Lower leg skin (tissue), 4 donors: ENCODE measurements at regions not wholly inside any gene's neighbourhood (a gene's known extent, or its start where the extent isn't known, plus 50 kb on each side); places are given as distances from the start of the nearest gene placed in this dataset.

ENCODE experiments used
- DNase-seq, 2 donors: peaks; one replicate each; pipeline ENCODE4 v3.0.0-alpha.2; 2019; ENCODE audit warnings: low spot score in 2 of 2
- H3K4me3 ChIP-seq: fragments of 200-600 bp; sonication (generic); 2 replicates; pipeline ENCODE4 v1.5.1; 2017; ENCODE audit warnings: mild to moderate bottlenecking, low read depth; ENCODE audit not compliant: poor library complexity, severe bottlenecking
- POLR2A ChIP-seq, 2 donors: fragments of 450-650 bp; IDR thresholded peaks; one replicate each; pipeline ENCODE4 v1.6.1; 2016 to 2017; ENCODE audit warnings: antibody characterized with exemption in 2 of 2, mild to moderate bottlenecking in 1 of 2, moderate library complexity in 1 of 2
- WGBS, 2 donors: methylation state at CpG; one replicate each; pipeline ENCODE4 v1.1.5; 2018; 5-methylcytosine and 5-hydroxymethylcytosine counted together
- intact Hi-C: fragments of 100-400 bp; cut with DNase I; formaldehyde crosslinking; loops from one replicate; pipeline ENCODE4 v1.15.0; 2023; ENCODE audit warnings: low total_unique reads
- TF ChIP-seq, protein P1 (sequence below), 3 donors: fragments of 450-650 bp; IDR thresholded peaks; one replicate each; pipeline ENCODE4 v1.5.1; 2016; ENCODE audit warnings: antibody characterized with exemption in 3 of 3, mild to moderate bottlenecking in 3 of 3, moderate library complexity in 2 of 3

DNA sequence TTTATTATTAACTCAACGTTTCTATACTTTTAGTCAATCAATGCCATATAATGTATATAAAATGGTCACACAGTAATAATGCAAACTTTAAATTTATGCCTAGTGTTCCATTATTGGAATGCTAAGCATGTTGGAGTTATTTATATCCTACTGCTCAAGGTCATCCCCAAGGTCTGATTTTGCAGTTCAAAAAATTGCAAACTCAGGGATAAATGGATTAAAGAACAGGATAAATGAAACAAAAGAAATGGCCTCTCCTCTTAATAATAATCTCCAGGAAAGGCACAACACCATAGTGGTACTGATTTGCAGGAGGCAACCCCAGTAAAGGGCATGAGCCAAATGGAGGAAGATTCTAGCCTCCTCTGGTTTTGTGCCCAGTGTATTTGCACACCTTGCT, 436.4 kb downstream of the EPHA4 start:
- no peak for DNase-seq
- intact Hi-C loops = no loop called here
- no peak overlapping the region for H3K4me3 ChIP-seq
- 62 to 74% methylated on average over 1 of the region's 1 CpG for WGBS, 2 donors
- TF ChIP-seq POLR2A (IDR thresholded peaks at IDR 0.05) = no peak

DNA sequence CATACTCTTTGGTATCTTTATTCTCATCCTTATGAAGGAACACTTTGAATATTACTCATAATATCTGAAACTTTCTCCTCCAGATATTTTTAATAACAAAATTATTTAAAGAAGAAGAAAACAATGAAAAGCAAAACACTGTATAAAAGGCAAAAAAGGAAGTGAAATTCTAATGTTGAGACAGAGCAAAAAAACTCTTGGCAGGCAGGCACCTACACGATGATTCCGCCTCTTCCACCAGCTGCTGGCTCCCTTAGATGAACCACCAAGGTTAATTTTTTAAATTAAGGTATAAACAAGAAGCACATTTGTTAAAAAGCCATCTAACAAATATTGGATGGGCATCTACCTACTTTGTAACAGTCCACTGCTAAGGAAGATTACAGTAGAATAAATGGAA, 434.7 kb downstream of the EPHA4 start:
- DNase-seq = no peak
- intact Hi-C loops = no loop called here
- TF ChIP-seq POLR2A (IDR thresholded peaks at IDR 0.05) = no peak
- TF ChIP-seq, protein P1, sequence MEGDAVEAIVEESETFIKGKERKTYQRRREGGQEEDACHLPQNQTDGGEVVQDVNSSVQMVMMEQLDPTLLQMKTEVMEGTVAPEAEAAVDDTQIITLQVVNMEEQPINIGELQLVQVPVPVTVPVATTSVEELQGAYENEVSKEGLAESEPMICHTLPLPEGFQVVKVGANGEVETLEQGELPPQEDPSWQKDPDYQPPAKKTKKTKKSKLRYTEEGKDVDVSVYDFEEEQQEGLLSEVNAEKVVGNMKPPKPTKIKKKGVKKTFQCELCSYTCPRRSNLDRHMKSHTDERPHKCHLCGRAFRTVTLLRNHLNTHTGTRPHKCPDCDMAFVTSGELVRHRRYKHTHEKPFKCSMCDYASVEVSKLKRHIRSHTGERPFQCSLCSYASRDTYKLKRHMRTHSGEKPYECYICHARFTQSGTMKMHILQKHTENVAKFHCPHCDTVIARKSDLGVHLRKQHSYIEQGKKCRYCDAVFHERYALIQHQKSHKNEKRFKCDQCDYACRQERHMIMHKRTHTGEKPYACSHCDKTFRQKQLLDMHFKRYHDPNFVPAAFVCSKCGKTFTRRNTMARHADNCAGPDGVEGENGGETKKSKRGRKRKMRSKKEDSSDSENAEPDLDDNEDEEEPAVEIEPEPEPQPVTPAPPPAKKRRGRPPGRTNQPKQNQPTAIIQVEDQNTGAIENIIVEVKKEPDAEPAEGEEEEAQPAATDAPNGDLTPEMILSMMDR (IDR thresholded peaks at IDR 0.05) = no peak
- WGBS, 2 donors = 86 to 87% methylated on average over 2 of the region's 2 CpGs
- H3K4me3 ChIP-seq = no peak overlapping the region

DNA sequence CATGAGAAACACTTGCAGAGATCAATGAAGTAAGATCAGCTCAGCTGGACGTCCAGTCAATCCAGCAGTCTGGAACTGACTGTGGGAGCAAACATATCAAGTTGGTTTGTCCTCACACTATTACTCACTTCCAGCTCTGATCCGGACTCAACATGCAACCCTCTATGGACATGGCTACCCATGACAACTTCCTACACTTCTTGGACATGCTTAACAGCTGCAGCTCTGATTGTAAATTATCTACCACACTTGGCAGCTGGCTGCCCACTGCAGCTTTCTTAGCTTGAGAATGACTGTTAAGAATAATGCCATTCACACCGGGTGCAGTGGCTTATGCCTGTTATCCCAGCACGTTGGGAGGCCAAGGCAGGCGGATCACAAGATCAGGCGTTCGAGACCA, 429.8 kb downstream of the EPHA4 start:
- intact Hi-C loops = no loop called here
- WGBS, 2 donors = 90 to 91% methylated on average over 7 of the region's 7 CpGs
- TF ChIP-seq, protein P1 (IDR thresholded peaks at IDR 0.05) = no peak
- no peak for TF ChIP-seq POLR2A (IDR thresholded peaks at IDR 0.05)
- DNase-seq = no peak
- no peak overlapping the region for H3K4me3 ChIP-seq

DNA sequence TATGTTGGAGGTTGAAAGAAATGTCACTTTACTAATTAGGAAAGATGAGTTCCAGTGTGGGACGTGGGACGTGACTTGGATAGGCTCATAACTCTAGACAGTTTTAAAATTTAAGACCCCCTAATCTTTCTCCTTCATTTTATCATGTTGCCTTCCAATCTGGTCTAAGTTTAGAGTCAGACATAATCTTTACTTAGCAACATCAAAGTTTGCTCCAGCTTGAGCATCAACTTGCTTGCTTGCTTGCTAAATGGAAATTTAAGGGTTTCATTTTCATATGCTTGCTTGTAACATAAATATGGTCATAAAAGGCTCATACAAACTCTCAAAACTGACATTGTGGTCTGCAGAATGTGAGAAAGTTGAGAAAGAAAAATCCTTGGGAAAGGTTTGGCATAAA, 428.9 kb downstream of the EPHA4 start:
- intact Hi-C loops = no loop called here
- WGBS, 2 donors = 80 to 88% methylated on average over 2 of the region's 2 CpGs
- no peak for DNase-seq
- no peak for TF ChIP-seq POLR2A (IDR thresholded peaks at IDR 0.05)
- TF ChIP-seq, protein P1 (IDR thresholded peaks at IDR 0.05) = no peak
- no peak overlapping the region for H3K4me3 ChIP-seq

DNA sequence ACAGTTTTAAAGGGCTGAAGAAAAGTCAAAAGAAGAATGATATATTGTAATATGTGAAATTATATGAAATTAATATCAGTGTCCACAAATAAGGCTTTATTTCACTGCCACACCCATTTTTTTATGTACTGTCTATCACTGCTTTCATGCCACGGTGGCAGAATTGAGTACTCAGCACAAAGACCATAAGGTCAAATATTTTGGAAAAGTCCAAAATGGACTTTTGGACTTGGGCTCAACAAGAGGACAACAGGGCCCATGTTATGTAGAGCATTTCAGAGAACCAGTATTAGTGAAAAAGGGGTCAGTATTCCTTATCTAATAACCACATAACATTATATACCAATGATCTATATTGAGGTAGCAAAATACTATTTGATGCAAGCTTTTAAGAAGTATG, 427.2 kb downstream of the EPHA4 start:
- TF ChIP-seq, protein P1 (IDR thresholded peaks at IDR 0.05) = no peak
- no peak for TF ChIP-seq POLR2A (IDR thresholded peaks at IDR 0.05)
- 67 to 74% methylated on average over 1 of the region's 1 CpG for WGBS, 2 donors
- intact Hi-C loops = no loop called here
- DNase-seq = no peak
- H3K4me3 ChIP-seq = no peak overlapping the region

DNA sequence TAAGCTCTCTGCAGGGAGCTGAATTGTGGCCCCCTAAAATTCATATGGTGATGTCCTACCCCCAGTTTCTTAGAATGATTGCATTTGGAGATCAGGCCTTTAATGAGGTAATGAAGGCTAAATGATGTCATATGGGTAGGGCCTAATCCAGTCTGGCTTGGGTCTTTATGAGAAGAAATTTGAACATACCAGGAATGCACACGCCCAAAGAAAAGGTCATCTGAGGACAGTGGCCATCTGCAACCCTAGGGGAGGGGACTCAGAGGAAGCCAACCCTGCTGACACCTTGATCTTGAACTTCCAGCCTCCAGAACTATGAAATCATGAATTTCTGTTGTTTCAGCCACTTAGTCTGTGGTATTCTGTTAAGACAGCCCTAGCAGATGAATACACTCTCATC, 426.7 kb downstream of the EPHA4 start:
- WGBS, 2 donors = 81 to 84% methylated on average over 1 of the region's 1 CpG
- intact Hi-C loops = no loop called here
- no peak overlapping the region for H3K4me3 ChIP-seq
- no peak for DNase-seq
- TF ChIP-seq, protein P1 (IDR thresholded peaks at IDR 0.05) = no peak
- no peak for TF ChIP-seq POLR2A (IDR thresholded peaks at IDR 0.05)
